K562 (cell line): ENCODE measurements at regions not wholly inside any gene's neighbourhood (a gene's known extent, or its start where the extent isn't known, plus 50 kb on each side); places are given as distances from the start of the nearest gene placed in this dataset.

Experiments used
- CBFA2T2 ChIP-seq: fragments of 450-650 bp; conservative IDR thresholded peaks from 2 replicates; pipeline ENCODE4 v1.6.1; 2017; ENCODE audit warnings: mild to moderate bottlenecking
- CEBPB ChIP-seq: fragments of 450-650 bp; IDR thresholded peaks from 2 replicates; pipeline ENCODE4 v1.6.1; 2016; ENCODE audit warnings: missing genetic modification characterization, missing compliant biosample characterization
- CEBPZ ChIP-seq: fragments of 150-350 bp; IDR thresholded peaks from 2 replicates; pipeline ENCODE4 v1.6.1; 2014; ENCODE audit warnings: low read depth, mild to moderate bottlenecking, low read length, borderline replicate concordance
- CREBBP ChIP-seq: IDR thresholded peaks from one replicate; pipeline ENCODE4 v1.6.1; 2012; ENCODE audit warnings: low read depth, mild to moderate bottlenecking, control low read depth, inconsistent platforms, low read length
- EHMT2 ChIP-seq: fragments of 450-650 bp; IDR thresholded peaks from 2 replicates; pipeline ENCODE4 v1.6.1; 2018; ENCODE audit warnings: antibody characterized with exemption
- GABPB1 ChIP-seq: sonication (generic); formaldehyde crosslinking; IDR thresholded peaks from 2 replicates; pipeline ENCODE4 v1.8.0; 2022; ENCODE audit warnings: mild to moderate bottlenecking, missing genetic modification reagents
- JUND ChIP-seq, 2 experiments: IDR thresholded peaks; 2 replicates in 1 of 2; 3 replicates in 1 of 2; pipeline ENCODE4 v1.6.1; 2011; ENCODE audit warnings: borderline replicate concordance in 2 of 2, low read depth in 2 of 2, low read length in 2 of 2, improper control_type of control experiment in 1 of 2, missing biosample characterization in 1 of 2, missing genetic modification characterization in 1 of 2, missing genetic modification reagents in 1 of 2
- KDM2B ChIP-seq: fragments of 250-450 bp; sonication (Bioruptor Pico); IDR thresholded peaks from 2 replicates; pipeline ENCODE4 v1.8.0; 2021; ENCODE audit warnings: mild to moderate bottlenecking, moderate library complexity
- MCM3 ChIP-seq: fragments of 450-650 bp; IDR thresholded peaks from 2 replicates; pipeline ENCODE4 v1.6.1; 2016
- MEF2A ChIP-seq: IDR thresholded peaks from 2 replicates; pipeline ENCODE4 v1.6.1; 2011; ENCODE audit warnings: low read depth, mild to moderate bottlenecking, low read length, moderate library complexity; ENCODE audit not compliant: control insufficient read depth
- MEIS2 ChIP-seq: fragments of 450-650 bp; IDR thresholded peaks from 2 replicates; pipeline ENCODE4 v1.6.1; 2014; ENCODE audit warnings: mild to moderate bottlenecking; ENCODE audit not compliant: partially characterized antibody
- NCOR1 ChIP-seq: fragments of 450-650 bp; IDR thresholded peaks from 2 replicates; pipeline ENCODE4 v1.6.1; 2016; ENCODE audit warnings: mild to moderate bottlenecking, moderate library complexity
- POLR2AphosphoS5 ChIP-seq: IDR thresholded peaks from 2 replicates; pipeline ENCODE4 v1.6.1; 2011; ENCODE audit warnings: mild to moderate bottlenecking, low read depth, low read length, moderate library complexity; ENCODE audit not compliant: control insufficient read depth, insufficient read depth
- RAD21 ChIP-seq, 2 experiments: fragments of 250-450 bp in 1 of 2; fragments of 450-650 bp in 1 of 2; sonication (Bioruptor Pico) in 1 of 2; formaldehyde crosslinking in 1 of 2; IDR thresholded peaks in 1 of 2; conservative IDR thresholded peaks in 1 of 2; 2 replicates each; pipeline versions ENCODE4 v1.4.0 to v1.8.0; 2020 to 2022; ENCODE audit warnings: mild to moderate bottlenecking in 2 of 2, moderate library complexity in 1 of 2
- RNF219 ChIP-seq: fragments of 250-450 bp; sonication (Bioruptor Pico); IDR thresholded peaks from 2 replicates; pipeline ENCODE4 v1.5.0; 2022; ENCODE audit warnings: mild to moderate bottlenecking
- TEAD4 ChIP-seq, 2 experiments: sonication (generic) in 1 of 2; formaldehyde crosslinking in 1 of 2; IDR thresholded peaks; 2 replicates each; pipeline versions ENCODE4 v1.6.1 to v1.8.0; 2012 to 2022; ENCODE audit warnings: borderline replicate concordance in 1 of 2, inconsistent platforms in 1 of 2, low read length in 1 of 2, mild to moderate bottlenecking in 1 of 2, missing genetic modification reagents in 1 of 2
- ZNF146 ChIP-seq: IDR thresholded peaks from one replicate; pipeline ENCODE4 v1.6.1; 2018; ENCODE audit warnings: missing compliant biosample characterization; ENCODE audit not compliant: unreplicated experiment
- ZNF354B ChIP-seq: fragments of 250-450 bp; sonication (Bioruptor Pico); IDR thresholded peaks from 2 replicates; pipeline ENCODE4 v1.4.0; 2020

GRCh38 chr3:193773266-193774220 is 180.5 kb downstream of the OPA1 start (continued):
- TF ChIP-seq CEBPZ (no peak), CREBBP (no peak), NCOR1 (peak; percentile 23; the same call in 1 of the 2 replicates), CBFA2T2 (peak; percentile 21; the same call in 1 of the 2 replicates), CEBPB (tag) (0 out of 2 replicates have a peak, but pooled peaks have one; percentile 17), MEIS2 (peak; percentile 67), MCM3 (no peak), KDM2B (no peak), ZNF146 (no peak), POLR2AphosphoS5 (no peak), GABPB1 (no peak), RAD21 (CRISPR knock-in tag; conservative IDR thresholded peaks at IDR 0.05 in 1 of 2, IDR thresholded peaks at IDR 0.05 in 1 of 2) (no peak), MEF2A (no peak), JUND (IDR thresholded peaks at IDR 0.05; ENCODE audit: borderline replicate concordance, low read depth, low read length) (no peak), JUND (tag; IDR thresholded peaks at IDR 0.05; ENCODE audit: borderline replicate concordance, low read depth, low read length) (no peak), TEAD4 (IDR thresholded peaks at IDR 0.05; ENCODE audit: low read length) (peak; percentile 71; the same call in 1 of the 2 replicates), TEAD4 (CRISPR knock-in tag; IDR thresholded peaks at IDR 0.05; ENCODE audit: borderline replicate concordance) (no peak), EHMT2 (no peak), RNF219 (CRISPR knock-in tag) (no peak), ZNF354B (no peak)
